Muscle of leg (tissue), 3 donors: ENCODE measurements at regions not wholly inside any gene's neighbourhood (a gene's known extent, or its start where the extent isn't known, plus 50 kb on each side); places are given as distances from the start of the nearest gene placed in this dataset.

Source experiments
- DNase-seq: peaks from one replicate; pipeline ENCODE4 v3.0.0; 2013
- H3K27ac ChIP-seq: one replicate; pipeline ENCODE4 v1.5.1; 2013; ENCODE audit warnings: mild to moderate bottlenecking, low read length, control low read depth
- H3K27me3 ChIP-seq: one replicate; pipeline ENCODE4 v1.6.1; 2013; ENCODE audit warnings: low read length; ENCODE audit not compliant: control insufficient read depth, insufficient read depth
- H3K36me3 ChIP-seq: one replicate; pipeline ENCODE4 v1.6.1; 2013; ENCODE audit warnings: low read length; ENCODE audit not compliant: control insufficient read depth, insufficient read depth
- H3K4me1 ChIP-seq: one replicate; pipeline ENCODE4 v1.6.1; 2013; ENCODE audit warnings: low read length; ENCODE audit not compliant: control insufficient read depth, insufficient read depth
- H3K4me3 ChIP-seq: one replicate; pipeline ENCODE4 v1.5.1; 2013; ENCODE audit warnings: low read length, control low read depth
- H3K9me3 ChIP-seq: replicated peaks from 2 replicates; pipeline ENCODE4 v1.6.1; 2013; ENCODE audit warnings: low read depth, low read length; ENCODE audit not compliant: control insufficient read depth
- WGBS: methylation state at CpG from one replicate; pipeline ENCODE4 v1.1.5; 2013; ENCODE audit warnings: missing lambda C conversion rate; ENCODE audit not compliant: insufficient coverage; 5-methylcytosine and 5-hydroxymethylcytosine counted together

DNA sequence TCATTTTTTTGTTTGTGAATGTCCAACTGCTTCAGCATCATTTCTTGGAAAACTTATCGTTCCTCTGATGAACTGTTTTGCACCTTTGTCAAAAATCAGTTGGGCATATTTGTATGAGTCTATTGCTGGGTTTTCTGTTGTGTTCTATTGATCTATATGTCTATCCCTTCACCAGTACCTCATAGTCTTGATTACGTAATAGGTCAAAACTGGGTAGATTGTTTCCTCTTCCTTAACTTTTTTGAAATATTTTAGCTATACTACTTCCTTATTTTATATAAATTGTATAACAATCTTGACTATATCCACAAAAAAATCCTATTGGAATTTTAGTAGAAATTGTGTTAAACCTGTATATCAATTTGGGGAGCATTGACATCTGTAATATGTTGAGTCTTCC lies 104.1 kb upstream of the PALS2 start:
- WGBS = no CpG with 5 or more reads among the region's 2 CpGs
- no peak for DNase-seq

DNA sequence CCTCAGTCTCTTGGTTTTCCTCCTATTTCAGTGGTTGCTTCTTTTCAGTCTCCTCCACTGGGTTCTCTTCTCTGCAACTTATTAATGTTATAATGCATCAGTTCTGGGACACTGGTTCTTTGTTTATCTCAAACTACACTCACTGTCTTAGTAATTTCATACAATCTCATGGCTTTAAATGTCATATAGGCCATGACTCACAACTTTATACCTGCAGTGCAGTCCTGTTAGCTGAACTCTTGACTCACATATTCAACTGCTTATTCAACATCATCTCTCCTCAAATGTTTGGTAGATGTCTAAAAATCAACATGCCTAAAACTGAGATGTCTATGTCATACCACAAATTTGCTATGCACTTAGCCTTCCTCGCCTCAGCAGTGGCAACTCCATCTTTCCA lies 101.2 kb upstream of the PALS2 start:
- DNase-seq = no peak
- Histone ChIP-seq H3K4me3 (no peak overlapping the region), H3K4me1 (no peaks in the 10 kb centered on the region), H3K36me3 (no peaks in the 10 kb centered on the region), H3K27ac (no peak overlapping the region), H3K9me3 (no peaks in the 10 kb centered on the region), H3K27me3 (no peaks in the 10 kb centered on the region)
- WGBS = no CpG with 5 or more reads among the region's 1 CpG

More for the DNA sequence above, 104.1 kb upstream of the PALS2 start:
- H3K36me3 ChIP-seq = no peaks in the 10 kb centered on the region
- H3K27me3 ChIP-seq = no peaks in the 10 kb centered on the region
- no peaks in the 10 kb centered on the region for H3K4me1 ChIP-seq
- no peak overlapping the region for H3K4me3 ChIP-seq
- no peaks in the 10 kb centered on the region for H3K9me3 ChIP-seq
- no peak overlapping the region for H3K27ac ChIP-seq

DNA sequence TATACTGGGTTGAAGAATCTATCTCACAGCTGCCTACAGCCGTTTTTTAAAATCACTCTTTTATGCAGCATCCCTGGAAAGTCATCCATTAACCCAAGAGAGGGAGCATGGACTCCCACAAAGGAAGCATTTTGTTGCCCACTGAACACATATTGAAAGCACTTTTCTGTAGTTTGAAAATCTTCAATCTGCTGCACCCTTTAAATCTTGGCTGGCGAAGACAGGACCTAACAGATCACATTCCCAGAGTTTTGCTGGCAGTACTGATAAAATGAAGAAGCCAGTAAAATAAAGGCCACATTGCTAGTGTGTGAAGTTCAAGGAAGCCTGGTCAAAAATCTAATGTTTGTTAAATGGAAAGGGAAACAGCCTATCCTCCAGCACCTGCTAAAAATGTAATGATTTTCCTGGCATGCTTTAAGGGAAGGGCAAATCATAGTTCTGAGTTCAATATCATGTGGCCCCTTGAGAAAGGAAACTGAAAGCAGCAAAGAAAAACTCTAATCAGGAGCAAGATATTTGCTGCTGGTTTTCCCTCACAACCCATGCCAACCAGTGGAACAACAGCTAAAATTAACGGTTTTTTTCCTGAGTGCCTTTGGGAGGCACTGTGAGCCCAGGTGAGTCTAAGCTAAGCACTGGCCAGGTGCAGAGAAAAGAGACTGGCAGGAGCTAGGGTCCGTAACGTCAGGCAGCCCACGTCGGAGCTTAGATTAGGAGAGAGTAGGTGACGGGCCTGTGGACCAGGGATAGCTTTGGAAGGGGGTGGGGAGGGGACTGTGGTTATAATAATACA lies 97.9 kb upstream of the PALS2 start:
- WGBS = 61% methylated on average over 4 of the region's 8 CpGs
- no peaks in the 10 kb centered on the region for H3K36me3 ChIP-seq
- no peak overlapping the region for H3K27ac ChIP-seq
- no peaks in the 10 kb centered on the region for H3K27me3 ChIP-seq
- no peak overlapping the region for H3K4me3 ChIP-seq
- peaks cover 2% of the 10 kb centered on the region for H3K4me1 ChIP-seq
- DNase-seq = peak; percentile 30
- no peaks in the 10 kb centered on the region for H3K9me3 ChIP-seq

DNA sequence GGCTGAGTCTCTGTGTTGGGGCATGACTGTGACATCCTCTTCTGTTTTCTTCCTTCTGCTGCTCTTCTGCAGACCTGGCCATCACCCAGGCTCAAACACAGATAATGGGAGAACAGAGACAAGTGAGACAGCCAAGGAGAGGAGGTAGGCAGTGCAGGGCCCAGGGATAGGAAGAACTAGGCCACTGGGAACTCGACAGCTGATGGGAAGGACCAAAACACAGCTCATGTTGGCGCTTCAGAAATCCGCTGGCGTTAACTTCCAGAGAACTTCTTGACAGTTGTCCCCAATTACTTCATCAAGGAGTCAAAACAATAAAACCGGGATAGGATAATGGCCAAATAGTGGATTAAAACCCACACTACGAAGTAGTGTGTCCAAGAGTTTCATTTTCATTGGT lies 97.0 kb upstream of the PALS2 start:
- DNase-seq = peak; percentile 11
- Histone ChIP-seq H3K36me3 (no peaks in the 10 kb centered on the region), H3K9me3 (no peaks in the 10 kb centered on the region), H3K27ac (no peak overlapping the region), H3K4me1 (peaks cover 2% of the 10 kb centered on the region), H3K4me3 (no peak overlapping the region), H3K27me3 (no peaks in the 10 kb centered on the region)
- 83% methylated on average over 1 of the region's 6 CpGs for WGBS

DNA sequence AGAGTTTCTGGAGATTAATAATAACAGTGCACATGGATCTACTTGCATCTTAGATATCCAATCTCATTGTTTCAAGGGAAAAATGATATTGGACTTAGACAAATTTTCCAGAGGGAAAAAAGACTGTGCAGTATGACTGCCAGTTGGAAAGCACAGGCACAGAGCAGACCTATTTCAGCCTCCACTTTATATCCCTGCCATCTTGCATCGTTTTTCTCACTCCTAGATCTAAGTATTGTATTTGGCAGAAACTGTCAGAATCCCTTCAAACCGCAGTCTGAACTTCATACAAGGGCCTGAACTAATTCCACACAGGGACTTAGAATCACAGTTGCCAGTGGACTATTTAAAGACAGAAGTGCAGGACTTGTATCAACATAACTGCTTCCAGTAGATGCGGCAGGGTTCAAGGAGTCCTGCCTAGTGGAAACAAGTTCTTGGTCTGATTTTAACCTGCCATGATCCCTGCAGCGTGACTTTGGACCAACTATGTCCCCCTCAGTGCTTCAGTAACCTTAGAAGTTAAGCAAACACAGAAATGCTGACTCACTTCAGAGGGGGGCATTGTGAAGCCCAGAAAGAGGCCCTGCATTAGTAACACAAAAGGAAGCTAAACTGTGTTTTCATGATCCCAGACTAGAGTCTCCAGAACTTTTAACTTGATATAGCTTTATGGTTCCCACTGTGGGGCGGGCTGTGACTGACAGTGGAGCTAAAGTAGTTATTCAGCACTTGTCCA lies 95.7 kb upstream of the PALS2 start:
- H3K4me1 ChIP-seq = peaks cover 2% of the 10 kb centered on the region
- peak; percentile 84 for DNase-seq
- H3K4me3 ChIP-seq = no peak overlapping the region
- peak overlapping the region; percentile 13 for H3K27ac ChIP-seq
- H3K36me3 ChIP-seq = no peaks in the 10 kb centered on the region
- WGBS = 40% methylated on average over 2 of the region's 5 CpGs
- no peaks in the 10 kb centered on the region for H3K9me3 ChIP-seq
- H3K27me3 ChIP-seq = no peaks in the 10 kb centered on the region

DNA sequence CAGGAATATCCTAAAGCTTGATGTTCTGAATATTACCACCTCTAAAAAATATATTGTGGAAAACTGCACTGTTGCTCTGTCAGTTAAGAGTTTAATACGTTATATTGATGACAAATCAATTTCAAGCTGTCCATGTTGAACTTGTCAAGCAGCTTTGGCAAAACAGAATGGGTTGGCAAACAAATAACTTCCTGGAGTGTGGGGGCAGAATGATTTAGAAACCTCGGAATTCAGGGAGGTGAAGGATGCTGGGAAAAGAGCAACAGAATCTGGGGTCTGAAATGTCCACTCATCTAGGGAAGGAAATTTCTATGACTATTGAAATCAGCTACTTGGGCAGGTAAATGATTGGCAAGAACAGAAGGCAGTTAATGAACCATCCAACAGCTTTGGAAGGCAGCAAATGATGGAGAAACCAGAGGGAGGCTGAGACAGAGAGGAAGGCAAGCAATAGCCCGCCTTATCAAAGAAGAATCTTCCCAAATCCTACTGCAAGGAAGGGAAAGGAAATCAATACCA lies 95.1 kb upstream of the PALS2 start:
- Histone ChIP-seq H3K27ac (no peak overlapping the region), H3K4me3 (no peak overlapping the region), H3K9me3 (no peaks in the 10 kb centered on the region), H3K27me3 (no peaks in the 10 kb centered on the region), H3K4me1 (peaks cover 2% of the 10 kb centered on the region), H3K36me3 (no peaks in the 10 kb centered on the region)
- DNase-seq = no peak
- 63% methylated on average over 1 of the region's 3 CpGs for WGBS

GRCh38 chr7:24480501-24480900 lies 92.8 kb upstream of the PALS2 start:
- Histone ChIP-seq H3K4me3 (no peak overlapping the region), H3K9me3 (no peaks in the 10 kb centered on the region), H3K4me1 (peaks cover 2% of the 10 kb centered on the region), H3K27ac (no peak overlapping the region), H3K27me3 (no peaks in the 10 kb centered on the region), H3K36me3 (no peaks in the 10 kb centered on the region)
- no peak for DNase-seq
- WGBS = 67% methylated on average over 5 of the region's 5 CpGs

- Histone ChIP-seq H3K36me3 (no peaks in the 10 kb centered on the region), H3K27ac (no peak overlapping the region), H3K4me1 (no peaks in the 10 kb centered on the region), H3K4me3 (no peak overlapping the region), H3K27me3 (no peaks in the 10 kb centered on the region), H3K9me3 (no peaks in the 10 kb centered on the region)
- no peak for DNase-seq
- WGBS = 60% methylated on average over 1 of the region's 2 CpGs
Observed at GRCh38 chr7:24483804-24484203, 89.4 kb upstream of the PALS2 start.

DNA sequence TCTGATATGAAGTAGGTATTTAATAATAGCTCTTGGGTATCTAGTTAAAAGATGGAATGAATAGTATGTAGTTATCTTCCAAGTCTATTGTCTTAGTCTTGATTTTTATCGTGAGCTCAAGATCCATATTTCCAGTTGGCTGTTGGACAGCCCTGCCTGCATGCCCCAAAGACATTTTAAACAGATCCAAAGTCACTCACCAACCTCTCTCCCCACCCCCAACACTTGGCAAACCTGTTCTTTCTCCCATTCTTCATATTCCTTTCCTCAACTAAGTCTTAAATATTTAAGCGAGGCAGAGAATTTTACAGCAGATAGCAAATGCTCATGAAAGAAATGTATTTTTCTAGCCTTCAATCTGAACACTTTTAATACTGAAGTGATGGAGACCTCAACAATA lies 80.7 kb upstream of the PALS2 start:
- Histone ChIP-seq H3K36me3 (no peaks in the 10 kb centered on the region), H3K9me3 (no peaks in the 10 kb centered on the region), H3K27ac (no peak overlapping the region), H3K4me1 (no peaks in the 10 kb centered on the region), H3K27me3 (no peaks in the 10 kb centered on the region), H3K4me3 (no peak overlapping the region)
- WGBS = 50% methylated on average over 1 of the region's 2 CpGs
- no peak for DNase-seq

DNA sequence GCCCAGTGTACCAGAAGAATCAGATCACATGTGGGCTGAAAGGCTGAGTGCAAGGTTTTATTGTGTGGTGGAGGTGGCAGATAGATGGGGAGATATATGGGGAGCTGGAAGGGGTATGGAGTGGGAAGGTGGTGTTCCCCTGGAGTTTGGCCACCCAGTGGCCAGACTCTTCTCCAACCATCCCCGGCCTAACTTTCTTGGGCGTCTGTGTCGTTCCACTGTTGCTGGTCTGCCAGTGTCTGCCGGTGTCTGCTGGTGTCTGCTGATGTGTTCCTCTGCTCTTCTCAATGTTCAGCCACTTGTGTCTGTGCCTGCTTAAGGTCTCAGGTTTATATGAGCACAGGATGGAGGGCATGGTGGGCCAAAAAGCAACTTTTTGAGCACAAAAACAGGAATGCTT lies 78.4 kb upstream of the PALS2 start:
- Histone ChIP-seq H3K4me1 (no peaks in the 10 kb centered on the region), H3K9me3 (no peaks in the 10 kb centered on the region), H3K36me3 (no peaks in the 10 kb centered on the region), H3K4me3 (no peak overlapping the region), H3K27ac (no peak overlapping the region), H3K27me3 (no peaks in the 10 kb centered on the region)
- WGBS = 95% methylated on average over 4 of the region's 4 CpGs
- no peak for DNase-seq
